ENCODE measurements at regions not wholly inside any gene's neighbourhood (a gene's known extent, or its start where the extent isn't known, plus 50 kb on each side); places are given as distances from the start of the nearest gene placed in this dataset.
"Not testable (repeated sequence)": the region's sequence is repeated elsewhere in the genome, so short reads cannot be mapped to it uniquely, and the experiment has no call there.

DNA sequence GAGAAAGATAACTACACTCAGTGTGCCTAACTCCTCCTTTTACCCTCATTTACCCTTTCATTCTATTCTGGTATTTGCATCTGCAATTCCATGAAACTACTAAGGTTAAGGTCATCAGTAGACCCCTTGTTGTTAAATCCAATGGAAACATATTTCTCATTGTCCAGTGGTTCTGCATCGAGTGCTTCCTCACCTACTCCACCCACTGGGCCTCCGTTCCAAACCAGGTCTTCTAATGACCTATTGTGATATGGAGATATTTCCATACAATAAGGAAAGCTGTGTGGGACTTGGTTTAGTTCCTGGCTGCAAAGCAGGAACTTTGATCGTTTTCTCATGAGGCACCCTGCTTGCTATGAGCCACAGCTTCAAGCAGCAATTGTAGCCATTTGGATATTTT is 99.5 kb upstream of the FSCB start:
- in situ Hi-C loops (cut with HindIII; ENCODE audit: low pct_unique_long_range_greater_than_20kb, low sequenced_read_pairs): no loop called here
- no peak for DNase-seq (ENCODE audit: low read depth, low spot score)

DNA sequence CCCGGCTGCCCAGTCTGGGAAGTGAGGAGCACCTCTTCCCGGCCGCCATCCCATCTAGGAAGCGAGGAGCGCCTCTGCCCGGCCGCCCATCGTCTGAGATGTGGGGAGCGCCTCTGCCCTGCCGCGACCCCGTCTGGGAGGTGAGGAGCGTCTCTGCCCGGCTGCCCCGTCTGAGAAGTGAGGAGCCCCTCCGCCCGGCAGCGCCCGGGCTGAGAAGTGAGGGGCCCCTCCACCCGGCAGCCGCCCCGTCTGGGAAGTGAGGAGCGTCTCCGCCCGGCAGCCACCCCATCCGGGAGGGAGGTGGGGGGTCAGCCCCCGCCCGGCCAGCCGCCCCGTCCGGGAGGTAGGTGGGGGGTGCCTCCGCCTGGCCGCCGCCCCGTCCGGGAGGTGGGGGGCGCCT is 94.2 kb upstream of the FSCB start:
- DNase-seq (ENCODE audit: low read depth, low spot score); in situ Hi-C loops (cut with HindIII; ENCODE audit: low pct_unique_long_range_greater_than_20kb, low sequenced_read_pairs): not testable (repeated sequence)

DNA sequence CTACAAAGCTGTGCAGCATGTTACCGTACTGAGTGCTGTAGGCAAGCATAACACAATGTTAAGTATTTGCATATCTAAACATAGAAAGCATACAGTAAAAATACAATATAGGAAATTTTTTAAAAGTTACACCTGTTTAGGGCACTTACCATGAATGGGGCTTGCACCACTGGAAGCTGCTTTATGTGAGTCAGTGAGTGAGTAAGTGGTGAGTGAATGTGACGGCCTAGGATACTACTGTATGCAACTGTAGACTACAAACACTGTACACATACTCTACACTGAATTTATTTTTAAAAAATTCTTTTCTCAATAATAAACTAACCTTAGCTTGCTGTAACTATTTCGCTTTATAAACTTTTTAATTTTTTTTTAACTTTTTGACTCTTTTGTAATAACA is 82.1 kb upstream of the FSCB start:
- no peak for DNase-seq (ENCODE audit: low read depth, low spot score)
- in situ Hi-C loops (cut with HindIII; ENCODE audit: low pct_unique_long_range_greater_than_20kb, low sequenced_read_pairs): no loop called here

DNA sequence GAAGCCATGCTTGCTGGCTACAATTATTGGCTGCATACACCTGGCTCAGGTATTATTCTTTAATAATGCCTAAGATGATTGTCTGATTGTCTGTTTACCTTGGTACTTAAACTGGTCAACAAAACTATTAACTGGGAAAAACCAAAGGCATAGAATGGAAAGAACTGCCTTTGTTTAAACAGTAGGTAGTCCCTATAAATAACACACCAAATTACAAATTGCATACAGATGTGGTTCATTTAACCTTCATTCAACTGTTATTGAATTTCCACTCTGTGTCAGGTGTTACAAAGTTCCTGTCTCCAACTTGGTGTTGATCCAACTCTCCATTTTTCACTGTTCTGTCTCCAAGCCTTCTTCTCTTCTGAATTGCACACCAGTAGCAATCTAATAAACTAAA is 79.8 kb upstream of the FSCB start:
- in situ Hi-C loops (cut with HindIII; ENCODE audit: low pct_unique_long_range_greater_than_20kb, low sequenced_read_pairs): no loop called here
- no peak for DNase-seq (ENCODE audit: low read depth, low spot score)

DNA sequence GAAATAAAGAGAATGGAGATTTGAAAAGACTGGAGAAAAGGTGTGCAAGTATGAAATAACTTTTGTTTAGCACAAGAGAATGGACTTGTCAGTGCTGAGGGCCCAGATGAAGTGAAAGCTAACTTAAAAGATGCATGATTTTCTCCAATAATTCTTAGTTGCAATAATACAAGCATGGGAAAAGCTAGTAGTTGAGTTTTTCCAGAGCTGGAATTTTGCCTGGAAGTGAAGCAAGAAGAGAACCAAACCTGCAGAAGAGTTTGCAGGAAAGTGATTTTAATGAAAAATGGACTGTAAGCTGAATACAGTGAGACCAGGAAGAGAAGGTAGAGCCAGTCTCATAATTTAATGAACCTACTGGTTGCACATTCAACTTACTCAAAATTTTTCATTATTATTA is 69.3 kb upstream of the FSCB start:
- in situ Hi-C loops (cut with HindIII; ENCODE audit: low pct_unique_long_range_greater_than_20kb, low sequenced_read_pairs): no loop called here
- DNase-seq (ENCODE audit: low read depth, low spot score): no peak

DNA sequence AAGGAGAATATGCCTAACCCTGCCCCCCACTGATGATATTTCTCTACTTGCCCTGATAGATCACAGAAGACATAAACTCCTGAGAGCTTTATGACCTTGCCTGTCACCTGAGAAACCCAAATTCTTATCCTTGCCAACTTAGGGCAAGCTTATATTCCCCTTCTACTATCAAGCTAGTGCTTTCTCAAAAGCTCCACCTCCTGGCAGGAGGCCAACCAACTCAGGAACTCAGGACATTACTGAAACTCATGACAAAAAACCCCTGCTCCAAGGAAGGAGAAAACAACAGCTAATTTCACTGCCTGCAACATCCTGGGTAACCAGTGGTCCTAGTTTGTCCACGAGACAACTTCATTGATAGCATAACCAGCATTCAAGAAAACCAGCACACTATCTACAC is 60.9 kb upstream of the FSCB start:
- in situ Hi-C loops (cut with HindIII; ENCODE audit: low pct_unique_long_range_greater_than_20kb, low sequenced_read_pairs): no loop called here
- no peak for DNase-seq (ENCODE audit: low read depth, low spot score)

DNA sequence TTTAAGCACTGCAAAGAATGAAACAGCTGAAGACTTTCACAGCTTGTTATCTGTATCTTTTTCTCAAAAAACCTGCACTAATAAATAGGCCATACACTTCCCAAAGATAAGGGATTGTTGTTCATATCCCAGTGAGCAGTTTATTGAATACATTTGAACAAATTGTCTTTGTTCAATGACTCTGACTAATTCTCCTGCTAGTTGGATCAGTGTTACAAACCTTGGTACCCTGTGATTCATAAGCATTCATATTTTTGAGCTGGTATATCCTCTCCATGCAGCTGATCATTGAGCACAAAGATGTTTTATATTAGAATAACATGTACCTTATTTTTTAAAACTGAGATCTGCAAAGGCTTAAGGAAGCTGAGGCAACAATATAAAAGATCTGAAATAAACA is 58.9 kb upstream of the FSCB start:
- in situ Hi-C loops (cut with HindIII; ENCODE audit: low pct_unique_long_range_greater_than_20kb, low sequenced_read_pairs): no loop called here
- DNase-seq (ENCODE audit: low read depth, low spot score): peak; percentile 82

DNA sequence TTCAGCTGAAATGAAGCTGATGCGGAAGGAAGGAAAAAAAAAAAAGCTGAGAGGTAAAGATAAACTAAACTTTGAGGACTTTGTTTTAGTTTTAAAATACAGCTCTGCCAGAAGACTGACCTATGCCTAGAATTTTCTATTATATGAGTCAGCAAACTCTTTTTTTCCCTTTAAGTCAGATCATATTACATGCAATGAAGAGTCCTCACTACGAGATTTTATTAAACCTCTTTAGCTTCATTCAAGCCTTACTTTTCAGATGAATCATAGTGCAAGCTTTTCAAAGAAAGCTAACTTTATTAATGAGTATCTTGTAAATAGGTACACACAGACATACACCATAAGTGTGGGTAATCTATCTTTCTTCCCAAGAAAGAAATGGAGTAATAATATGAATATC is 57.8 kb upstream of the FSCB start:
- no peak for DNase-seq (ENCODE audit: low read depth, low spot score)
- in situ Hi-C loops (cut with HindIII; ENCODE audit: low pct_unique_long_range_greater_than_20kb, low sequenced_read_pairs): no loop called here
